Peyer's patch (tissue), 4 donors: ENCODE measurements at regions not wholly inside any gene's neighbourhood (a gene's known extent, or its start where the extent isn't known, plus 50 kb on each side); places are given as distances from the start of the nearest gene placed in this dataset.

Experiments
- POLR2A ChIP-seq, 2 donors: fragments of 450-650 bp; IDR thresholded peaks; one replicate each; pipeline ENCODE4 v1.5.1; 2017; ENCODE audit warnings: antibody characterized with exemption in 2 of 2, mild to moderate bottlenecking in 2 of 2, moderate library complexity in 2 of 2
- TF ChIP-seq, protein P1 (sequence below), 6 experiments: fragments of 450-650 bp in 4 of 6; fragments of 200-600 bp in 2 of 6; sonication (generic) in 1 of 6; IDR thresholded peaks; one replicate each; pipeline ENCODE4 v1.5.1; 2017 to 2019; ENCODE audit warnings: antibody characterized with exemption in 6 of 6, mild to moderate bottlenecking in 3 of 6, moderate library complexity in 1 of 6

DNA sequence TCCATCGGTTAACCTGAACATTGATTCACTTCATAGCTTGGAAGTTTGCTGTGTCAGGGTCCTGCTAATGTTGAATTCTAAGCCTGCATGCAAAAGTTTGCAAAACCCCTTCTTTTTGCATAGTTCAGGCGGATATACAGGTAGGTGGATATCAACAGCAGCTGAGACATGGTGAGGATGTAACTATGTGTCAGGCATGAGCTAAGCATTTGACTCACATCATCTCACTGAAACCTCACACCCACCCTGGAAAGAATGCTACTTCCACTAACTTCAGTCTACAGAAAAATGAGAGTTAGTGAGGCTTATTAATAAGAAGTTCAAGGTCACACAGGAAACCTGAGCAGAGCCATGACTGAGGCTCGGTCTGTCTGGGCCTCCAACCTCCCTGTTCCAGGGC is 276.9 kb downstream of the BMP7 start:
- TF ChIP-seq, protein P1, sequence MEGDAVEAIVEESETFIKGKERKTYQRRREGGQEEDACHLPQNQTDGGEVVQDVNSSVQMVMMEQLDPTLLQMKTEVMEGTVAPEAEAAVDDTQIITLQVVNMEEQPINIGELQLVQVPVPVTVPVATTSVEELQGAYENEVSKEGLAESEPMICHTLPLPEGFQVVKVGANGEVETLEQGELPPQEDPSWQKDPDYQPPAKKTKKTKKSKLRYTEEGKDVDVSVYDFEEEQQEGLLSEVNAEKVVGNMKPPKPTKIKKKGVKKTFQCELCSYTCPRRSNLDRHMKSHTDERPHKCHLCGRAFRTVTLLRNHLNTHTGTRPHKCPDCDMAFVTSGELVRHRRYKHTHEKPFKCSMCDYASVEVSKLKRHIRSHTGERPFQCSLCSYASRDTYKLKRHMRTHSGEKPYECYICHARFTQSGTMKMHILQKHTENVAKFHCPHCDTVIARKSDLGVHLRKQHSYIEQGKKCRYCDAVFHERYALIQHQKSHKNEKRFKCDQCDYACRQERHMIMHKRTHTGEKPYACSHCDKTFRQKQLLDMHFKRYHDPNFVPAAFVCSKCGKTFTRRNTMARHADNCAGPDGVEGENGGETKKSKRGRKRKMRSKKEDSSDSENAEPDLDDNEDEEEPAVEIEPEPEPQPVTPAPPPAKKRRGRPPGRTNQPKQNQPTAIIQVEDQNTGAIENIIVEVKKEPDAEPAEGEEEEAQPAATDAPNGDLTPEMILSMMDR (IDR thresholded peaks at IDR 0.05), result no peak
- TF ChIP-seq POLR2A (IDR thresholded peaks at IDR 0.05), result no peak
